Cardiac muscle cell (in vitro differentiated cells and primary cell): ENCODE measurements at regions not wholly inside any gene's neighbourhood (a gene's known extent, or its start where the extent isn't known, plus 50 kb on each side); places are given as distances from the start of the nearest gene placed in this dataset.

Experiments
- DNase-seq, 2 donors: peaks; one replicate each; pipeline versions ENCODE4 v3.0.0 to v3.0.0-alpha.2; 2010 to 2017; ENCODE audit warnings: low read depth in 1 of 2, low spot score in 1 of 2
- H3K27ac ChIP-seq: fragments of 200-600 bp; sonication (generic); 2 replicates; pipeline ENCODE4 v1.5.1; 2016
- H3K27me3 ChIP-seq: fragments of 200-600 bp; sonication (generic); 2 replicates; pipeline ENCODE4 v1.6.0; 2016; ENCODE audit warnings: control low read depth
- H3K36me3 ChIP-seq: fragments of 200-600 bp; sonication (generic); 2 replicates; pipeline ENCODE4 v1.5.1; 2016; ENCODE audit warnings: control low read depth
- H3K4me1 ChIP-seq: fragments of 200-600 bp; sonication (generic); 2 replicates; pipeline ENCODE4 v1.8.1; 2017; ENCODE audit warnings: low read depth, mild to moderate bottlenecking, mixed run types
- H3K4me3 ChIP-seq: fragments of 200-600 bp; sonication (generic); 2 replicates; pipeline ENCODE4 v1.5.1; 2016; ENCODE audit warnings: mild to moderate bottlenecking
- H3K9me3 ChIP-seq: fragments of 200-600 bp; sonication (generic); 2 replicates; pipeline ENCODE4 v1.5.1; 2017; ENCODE audit warnings: low read depth, mild to moderate bottlenecking, control low read depth
- CTCF ChIP-seq: IDR thresholded peaks from 2 replicates; pipeline ENCODE4 v1.5.1; 2012; ENCODE audit warnings: low read depth, mild to moderate bottlenecking, low read length

GRCh38 chr4:53866055-53866454, 198.3 kb downstream of the CHIC2 start:
- Histone ChIP-seq H3K4me3 (no peak overlapping the region), H3K4me1 (peaks cover 38% of the 10 kb centered on the region), H3K36me3 (no peaks in the 10 kb centered on the region), H3K9me3 (no peaks in the 10 kb centered on the region), H3K27me3 (no peaks in the 10 kb centered on the region), H3K27ac (peak overlapping the region; percentile 95)
- no peak for TF ChIP-seq CTCF
- DNase-seq = no peak

GRCh38 chr4:53865054-53865453, 199.4 kb downstream of the CHIC2 start:
- no peak for TF ChIP-seq CTCF
- Histone ChIP-seq H3K9me3 (no peaks in the 10 kb centered on the region), H3K27ac (peak overlapping the region; percentile 95), H3K4me3 (no peak overlapping the region), H3K36me3 (no peaks in the 10 kb centered on the region), H3K27me3 (no peaks in the 10 kb centered on the region), H3K4me1 (peaks cover 40% of the 10 kb centered on the region)
- DNase-seq = no peak

GRCh38 chr4:53863736-53864365, 200.6 kb downstream of the CHIC2 start:
- Histone ChIP-seq H3K27ac (peak overlapping the region; percentile 95), H3K27me3 (no peaks in the 10 kb centered on the region), H3K4me3 (no peak overlapping the region), H3K4me1 (peaks cover 46% of the 10 kb centered on the region), H3K36me3 (no peaks in the 10 kb centered on the region), H3K9me3 (no peaks in the 10 kb centered on the region)
- peak; percentile 40 to 86 for DNase-seq
- TF ChIP-seq CTCF = no peak

GRCh38 chr4:53863158-53863557, 201.2 kb downstream of the CHIC2 start:
- no peaks in the 10 kb centered on the region for H3K9me3 ChIP-seq
- H3K4me3 ChIP-seq = no peak overlapping the region
- H3K27ac ChIP-seq = peak overlapping the region; percentile 95
- peak; percentile 37 to 67 for DNase-seq
- H3K27me3 ChIP-seq = no peaks in the 10 kb centered on the region
- H3K4me1 ChIP-seq = peaks cover 46% of the 10 kb centered on the region
- no peak for TF ChIP-seq CTCF
- H3K36me3 ChIP-seq = no peaks in the 10 kb centered on the region

- H3K4me3 ChIP-seq = no peak overlapping the region
- TF ChIP-seq CTCF = no peak
- no peaks in the 10 kb centered on the region for H3K27me3 ChIP-seq
- H3K4me1 ChIP-seq = peaks cover 46% of the 10 kb centered on the region
- H3K9me3 ChIP-seq = no peaks in the 10 kb centered on the region
- H3K36me3 ChIP-seq = no peaks in the 10 kb centered on the region
- peak overlapping the region; percentile 95 for H3K27ac ChIP-seq
- DNase-seq = peak in 1 of 2 donors; percentile 91
These were observed 202.4 kb downstream of the CHIC2 start for GRCh38 chr4:53861856-53862610.
